Heart right ventricle (tissue), 16 donors: ENCODE measurements at regions not wholly inside any gene's neighbourhood (a gene's known extent, or its start where the extent isn't known, plus 50 kb on each side); places are given as distances from the start of the nearest gene placed in this dataset.

Experiments
- ATAC-seq, 8 donors: fragments of 200-7000 bp; cut with Tn5 transposase; one replicate each; pipeline ENCODE4 v1.9.1; 2020; ENCODE audit warnings: mild to moderate bottlenecking in 8 of 8, moderate library complexity in 8 of 8, moderate number of reproducible peaks in 1 of 8
- DNase-seq, 2 donors: peaks; one replicate each; pipeline ENCODE4 v3.0.0-alpha.2; 2020
- H3K27ac ChIP-seq, 10 donors: fragments of 200-600 bp; sonication (generic) in 2 of 10; one replicate each; pipeline versions ENCODE4 v1.5.0 to v1.8.0; 2020 to 2022; ENCODE audit warnings: mild to moderate bottlenecking in 3 of 10
- H3K27me3 ChIP-seq, 7 donors: fragments of 200-600 bp; one replicate each; pipeline ENCODE4 v1.8.0; 2021 to 2022; ENCODE audit warnings: mild to moderate bottlenecking in 2 of 7
- H3K36me3 ChIP-seq, 9 donors: fragments of 200-600 bp; sonication (generic) in 1 of 9; one replicate each; pipeline versions ENCODE4 v1.5.0 to v1.8.0; 2020 to 2022; ENCODE audit warnings: mild to moderate bottlenecking in 2 of 9
- H3K4me1 ChIP-seq, 9 donors: fragments of 200-600 bp; sonication (generic) in 1 of 9; one replicate each; pipeline versions ENCODE4 v1.5.0 to v1.8.0; 2020 to 2022; ENCODE audit warnings: mild to moderate bottlenecking in 4 of 9
- H3K4me3 ChIP-seq, 10 donors: fragments of 200-600 bp; sonication (generic) in 2 of 10; one replicate each; pipeline versions ENCODE4 v1.5.0 to v1.8.0; 2020 to 2022; ENCODE audit warnings: mild to moderate bottlenecking in 7 of 10, moderate library complexity in 2 of 10
- H3K9me3 ChIP-seq, 11 donors: fragments of 200-600 bp in 10 of 11; sonication (generic) in 2 of 11; one replicate each; pipeline versions ENCODE4 v1.5.0 to v1.8.0; 2013 to 2022; ENCODE audit warnings: mild to moderate bottlenecking in 2 of 11, control low read depth in 1 of 11, moderate library complexity in 1 of 11
- CTCF ChIP-seq, 9 donors: fragments of 200-600 bp; sonication (generic) in 2 of 9; IDR thresholded peaks; one replicate each; pipeline versions ENCODE4 v1.5.0 to v1.8.0; 2021 to 2022; ENCODE audit warnings: antibody characterized with exemption in 9 of 9, mild to moderate bottlenecking in 5 of 9, moderate library complexity in 1 of 9
- WGBS, 2 donors: extraction: QIAGEN DNeasy Blood & Tissue Kit; methylation state at CpG; one replicate each; pipeline ENCODE4 v1.1.7; 2013; ENCODE audit warnings: inconsistent platforms in 1 of 2; 5-methylcytosine and 5-hydroxymethylcytosine counted together
- intact Hi-C, 10 donors: fragments of 100-400 bp; cut with DNase I; formaldehyde crosslinking; loops; one replicate each; pipeline versions ENCODE4 v1.11.1 to v1.14.2; 2022
- donor health status: Arrhythmogenic right ventricular cardiomyopathy.
- donor health status: ischemic (EF 13 %, LVEDD 7.1; RV severe dilation, severe dysfunction).
- donor health status: healthy with polysubstance abuse.
- donor health status: DM: no; HTN: yes; CAD: no.
- donor health status: DM: no; HTN: no; CAD: no.
- donor health status: ischemic (EF 25% LVEDD 6.9; RV normal size, moderate dysfunction).
- donor health status: ischemic (EF 25% LVEDD 5.7; RV mildly dilated, moderate dysfunction).
- donor health status: healthy.
- donor health status: DM: yes; HTN: yes; CAD: no.
- donor health status: Ischemic cardiomyopathy.
- donor health status: ischemic (EF 35%, LVEDD 5.7; RV mildly dilated, moderate dysfunction).
- donor health status: nonischemic (EF 11% LVEDD 7.7; RV severe dilation, severe dysfunction).
- donor health status: DM: yes; HTN: yes; CAD: no.
- donor health status: PGD.
- donor health status: ischemic (EF 29% LVEDD 5.4; RV normal size, mild dysfunction).
- donor health status: nonischemic (EF 23%, LVEDD 6.1; RV moderate dilation, normal function).

GRCh38 chrX:135632353-135632752 is 81.1 kb upstream of the CT45A1 start:
- Histone ChIP-seq H3K4me3 (no peak overlapping the region), H3K27ac (no peak overlapping the region), H3K36me3 (no peaks in the 10 kb centered on the region), H3K27me3 (peaks cover 0 to 14% (median 0%) of the 10 kb centered on the region in 7 donors), H3K9me3 (no peaks in the 10 kb centered on the region), H3K4me1 (no peaks in the 10 kb centered on the region)
- DNase-seq (no peak), ATAC-seq (no peak)
- 42 to 62% methylated on average over 1 of the region's 1 CpG for WGBS, 2 donors
- intact Hi-C loops, result loop anchor here in 2 of 10 donors (10.0 kb wide), 2 partner anchors 292 to 302 kb away; no protein-coding TSS in a partner anchor
- TF ChIP-seq CTCF (IDR thresholded peaks at IDR 0.05), result peak in 1 of 9 donors; percentile 15

DNA sequence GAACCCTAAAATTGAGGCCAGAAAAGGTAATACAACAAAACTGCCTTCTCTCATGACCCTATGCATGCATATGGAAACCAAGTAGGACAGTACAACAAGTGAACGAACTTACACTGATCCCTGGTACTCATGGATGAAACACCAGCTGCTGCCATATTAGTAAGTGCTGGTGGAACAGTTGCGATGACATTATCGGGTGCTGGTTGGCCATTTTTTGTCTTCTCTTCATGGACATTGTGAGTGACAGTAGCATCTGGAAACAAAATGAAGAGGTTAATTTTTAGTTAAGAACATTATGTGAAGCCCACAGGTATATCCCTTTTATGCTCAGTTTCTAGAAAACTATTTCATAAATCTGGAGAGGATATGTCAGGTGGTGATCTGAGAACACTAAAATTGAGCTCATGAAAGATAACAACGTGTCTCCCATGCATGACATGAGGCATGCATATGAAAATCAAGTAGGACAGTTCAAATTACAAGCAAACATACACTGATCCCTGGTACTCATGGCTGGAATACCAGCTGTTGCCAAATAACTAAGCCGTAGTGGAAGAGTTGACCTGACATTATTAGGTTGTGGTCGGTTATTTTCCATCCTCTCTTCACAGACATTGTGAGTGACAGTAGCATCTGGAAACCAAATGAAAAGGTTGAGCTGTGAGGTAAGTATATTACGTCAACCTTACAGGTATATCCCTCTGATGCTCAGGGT is 74.2 kb upstream of the CT45A1 start:
- no peaks in the 10 kb centered on the region for H3K36me3 ChIP-seq
- intact Hi-C loops, result loop anchor here in 2 of 10 donors (10.0 kb wide), 2 partner anchors 286 to 296 kb away; no protein-coding TSS in a partner anchor
- no peaks in the 10 kb centered on the region for H3K9me3 ChIP-seq
- no peaks in the 10 kb centered on the region for H3K27me3 ChIP-seq
- no peak overlapping the region for H3K4me3 ChIP-seq
- no peaks in the 10 kb centered on the region for H3K4me1 ChIP-seq
- WGBS, 2 donors, result 80 to 82% methylated on average over 7 of the region's 7 CpGs
- no peak for TF ChIP-seq CTCF (IDR thresholded peaks at IDR 0.05)
- ATAC-seq (no peak), DNase-seq (no peak)
- H3K27ac ChIP-seq, result no peak overlapping the region

DNA sequence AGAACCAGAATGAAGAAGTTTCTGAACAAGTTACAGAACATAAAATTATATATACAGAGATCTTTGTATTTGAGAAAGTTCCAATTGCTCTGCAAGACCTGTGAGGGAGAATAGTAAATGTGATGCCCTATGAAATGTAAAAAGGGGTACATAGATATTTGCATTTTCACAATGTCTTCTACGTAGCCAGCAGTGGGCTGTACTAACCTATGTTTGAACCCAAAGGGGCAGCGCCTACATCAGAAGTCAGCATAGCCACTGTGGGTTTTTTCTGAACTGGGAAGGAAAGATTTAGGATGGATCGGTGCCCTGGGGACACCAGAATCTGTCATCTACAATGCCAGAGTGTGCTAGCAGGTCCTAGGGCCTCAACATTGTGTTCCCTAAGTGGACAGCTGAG is 69.5 kb upstream of the CT45A1 start:
- intact Hi-C loops, result no loop called here
- no peaks in the 10 kb centered on the region for H3K9me3 ChIP-seq
- ATAC-seq, result no peak
- TF ChIP-seq CTCF (IDR thresholded peaks at IDR 0.05), result no peak
- no peaks in the 10 kb centered on the region for H3K4me1 ChIP-seq
- H3K27ac ChIP-seq, result no peak overlapping the region
- no peaks in the 10 kb centered on the region for H3K27me3 ChIP-seq
- H3K4me3 ChIP-seq, result no peak overlapping the region
- 81 to 83% methylated on average over 3 of the region's 3 CpGs for WGBS, 2 donors
- H3K36me3 ChIP-seq, result no peaks in the 10 kb centered on the region
- no peak for DNase-seq

- TF ChIP-seq CTCF (IDR thresholded peaks at IDR 0.05), result no peak
- H3K36me3 ChIP-seq, result no peaks in the 10 kb centered on the region
- peaks cover 0 to 3% (median 0%) of the 10 kb centered on the region in 7 donors for H3K27me3 ChIP-seq
- H3K4me3 ChIP-seq, result no peak overlapping the region
- H3K4me1 ChIP-seq, result no peaks in the 10 kb centered on the region
- no peak overlapping the region for H3K27ac ChIP-seq
- 64 to 76% methylated on average over 2 of the region's 2 CpGs for WGBS, 2 donors
- H3K9me3 ChIP-seq, result no peaks in the 10 kb centered on the region
- intact Hi-C loops, result no loop called here
- ATAC-seq (no peak), DNase-seq (no peak)
Measured at GRCh38 chrX:135644624-135645023, 68.8 kb upstream of the CT45A1 start.
